ENCODE measurements at regions not wholly inside any gene's neighbourhood (a gene's known extent, or its start where the extent isn't known, plus 50 kb on each side); places are given as distances from the start of the nearest gene placed in this dataset.

DNA sequence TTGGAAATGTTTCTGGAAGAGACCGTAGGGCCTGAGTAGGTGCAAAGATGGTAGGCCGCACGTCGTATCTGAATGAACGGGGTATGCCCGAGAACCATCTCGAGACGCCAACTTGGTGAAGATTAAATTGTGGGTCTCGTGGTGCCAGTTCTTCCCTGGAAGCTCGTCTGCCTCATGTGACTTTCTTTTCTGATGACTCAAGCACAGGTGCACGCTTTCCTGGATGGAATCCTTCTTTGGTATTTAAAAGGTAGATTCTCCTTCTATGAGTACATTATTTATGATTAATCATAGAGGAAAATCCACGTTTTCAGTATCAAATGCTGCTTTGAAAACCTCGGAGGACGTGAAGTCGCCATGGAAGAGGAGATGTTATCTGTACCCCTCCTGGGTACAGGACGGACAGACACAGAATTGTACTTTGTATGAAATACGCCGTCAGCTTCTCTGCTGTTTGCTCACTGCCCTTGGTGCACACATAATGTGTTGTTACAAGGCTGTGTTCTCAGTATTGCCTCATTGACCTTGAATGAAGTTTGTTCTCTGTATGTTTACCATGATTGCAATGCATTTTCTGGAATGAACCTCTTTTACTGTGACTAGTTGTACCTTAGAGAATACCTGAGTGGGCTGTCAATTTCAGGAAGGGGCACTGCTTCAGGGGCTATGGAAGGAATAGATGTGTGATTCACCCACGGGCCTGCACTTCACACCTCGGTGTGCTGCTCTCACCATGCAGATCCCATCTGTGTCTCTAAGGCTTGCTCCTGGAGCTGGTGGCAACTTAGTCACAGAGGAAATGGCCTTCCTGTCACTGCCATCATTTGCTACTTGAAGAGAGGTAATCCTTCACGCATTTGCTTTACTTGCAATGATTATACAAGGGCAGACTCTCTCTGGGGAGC lies 137.3 kb upstream of the RTL1 start:
- H3K4me3 ChIP-seq (ENCODE audit: low read depth, low read length), result no peak overlapping the region
- DNase-seq (ENCODE audit: low read depth), result no peak
- TF ChIP-seq CTCF (conservative IDR thresholded peaks at IDR 0.05; ENCODE audit: low read depth, low read length), result no peak

DNA sequence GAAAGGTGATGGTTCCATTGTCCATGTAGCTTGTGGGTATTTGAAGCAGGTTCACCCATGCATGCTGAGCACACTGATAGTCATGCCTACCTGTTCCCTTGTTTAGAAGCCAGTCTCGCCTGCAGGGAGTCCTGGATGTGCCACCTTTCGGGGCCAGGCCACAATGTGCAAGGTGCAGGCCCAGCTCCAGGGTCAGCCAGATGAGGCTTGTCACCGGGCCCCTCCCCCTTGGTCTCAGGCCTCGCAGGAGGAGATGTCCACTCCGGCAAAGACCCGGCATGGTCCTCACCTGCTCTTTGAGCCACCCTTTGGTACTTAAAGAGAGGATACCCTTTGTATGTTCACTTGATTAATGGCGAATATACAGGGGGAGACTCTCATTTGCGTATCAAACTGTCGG lies 140.4 kb upstream of the RTL1 start:
- TF ChIP-seq CTCF (conservative IDR thresholded peaks at IDR 0.05; ENCODE audit: low read depth, low read length), result no peak
- H3K4me3 ChIP-seq (ENCODE audit: low read depth, low read length), result no peak overlapping the region
- DNase-seq (ENCODE audit: low read depth), result no peak

- no peak for TF ChIP-seq CTCF (conservative IDR thresholded peaks at IDR 0.05; ENCODE audit: low read depth, low read length)
- no peak for DNase-seq (ENCODE audit: low read depth)
- no peak overlapping the region for H3K4me3 ChIP-seq (ENCODE audit: low read depth, low read length)
These were observed 141.2 kb upstream of the RTL1 start for GRCh38 chr14:101044741-101045140.

GRCh38 chr14:101045511-101045910 lies 142.0 kb upstream of the RTL1 start:
- no peak overlapping the region for H3K4me3 ChIP-seq (ENCODE audit: low read depth, low read length)
- no peak for DNase-seq (ENCODE audit: low read depth)
- no peak for TF ChIP-seq CTCF (conservative IDR thresholded peaks at IDR 0.05; ENCODE audit: low read depth, low read length)

DNA sequence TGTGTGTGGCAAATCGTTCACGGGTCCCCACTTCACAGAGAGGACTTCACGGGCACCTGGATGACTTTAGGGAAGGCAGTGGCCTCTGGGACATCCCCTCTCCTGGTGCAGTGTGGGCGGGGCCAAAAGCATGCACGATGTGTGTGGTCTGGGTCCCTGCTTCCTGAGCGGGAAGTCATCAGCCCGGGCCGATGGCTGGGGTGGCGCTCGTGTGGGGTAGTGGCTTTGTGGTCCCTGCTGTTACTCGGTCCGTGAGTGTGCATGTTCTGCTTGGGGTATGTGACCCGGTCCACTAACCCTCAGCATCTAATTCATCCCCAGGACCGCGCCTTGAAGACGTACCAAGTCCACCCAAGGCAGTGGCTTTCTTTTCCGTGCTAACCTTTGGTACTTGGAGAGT lies 142.5 kb upstream of the RTL1 start:
- no peak overlapping the region for H3K4me3 ChIP-seq (ENCODE audit: low read depth, low read length)
- no peak for TF ChIP-seq CTCF (conservative IDR thresholded peaks at IDR 0.05; ENCODE audit: low read depth, low read length)

DNA sequence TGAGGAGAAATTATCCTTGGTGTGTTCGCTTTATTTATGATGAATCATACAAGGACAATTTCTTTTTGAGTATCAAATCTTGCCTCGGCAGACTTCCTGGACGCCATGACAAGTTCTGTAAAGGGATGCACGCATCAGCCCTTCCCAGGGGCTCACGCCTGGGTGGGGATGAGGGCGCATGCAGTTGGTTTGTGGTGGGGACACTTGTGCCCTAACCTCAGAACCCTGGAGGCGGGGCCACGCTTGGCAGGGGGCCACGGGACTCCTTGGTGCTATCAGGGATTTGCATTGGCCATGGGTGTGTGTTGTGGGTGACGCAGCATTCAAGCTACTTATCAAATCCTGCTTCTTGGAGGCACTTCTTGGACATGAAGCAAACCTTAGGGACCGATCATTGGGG lies 143.8 kb upstream of the RTL1 start:
- DNase-seq (ENCODE audit: low read depth), result no peak
- no peak overlapping the region for H3K4me3 ChIP-seq (ENCODE audit: low read depth, low read length)
- TF ChIP-seq CTCF (conservative IDR thresholded peaks at IDR 0.05; ENCODE audit: low read depth, low read length), result no peak

More for the DNA sequence above, 142.5 kb upstream of the RTL1 start:
- DNase-seq (ENCODE audit: low read depth), result no peak

DNA sequence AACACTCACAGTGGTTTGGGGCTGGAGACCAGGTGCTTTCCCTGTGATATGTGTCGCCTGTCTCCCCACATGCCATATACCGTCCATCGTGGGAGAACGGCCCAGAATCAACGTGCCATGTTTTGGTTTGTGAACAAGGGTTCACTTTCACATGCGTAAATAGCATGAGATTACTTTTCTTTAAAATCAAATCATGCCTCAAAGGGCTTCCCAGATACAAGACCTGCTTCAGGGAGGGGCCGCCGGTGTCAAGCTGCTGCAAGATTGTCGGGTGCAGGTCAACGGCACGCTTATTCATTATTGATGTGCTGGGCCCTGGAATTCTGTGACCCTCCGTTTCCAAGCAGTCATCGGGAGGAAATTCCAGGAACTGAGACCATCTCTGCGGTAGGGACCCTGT lies 145.2 kb upstream of the RTL1 start:
- no peak for TF ChIP-seq CTCF (conservative IDR thresholded peaks at IDR 0.05; ENCODE audit: low read depth, low read length)
- H3K4me3 ChIP-seq (ENCODE audit: low read depth, low read length), result no peak overlapping the region
- DNase-seq (ENCODE audit: low read depth), result no peak

Data from choroid plexus epithelial cell (primary cell).